ENCODE measurements at regions not wholly inside any gene's neighbourhood (a gene's known extent, or its start where the extent isn't known, plus 50 kb on each side); places are given as distances from the start of the nearest gene placed in this dataset.

DNA sequence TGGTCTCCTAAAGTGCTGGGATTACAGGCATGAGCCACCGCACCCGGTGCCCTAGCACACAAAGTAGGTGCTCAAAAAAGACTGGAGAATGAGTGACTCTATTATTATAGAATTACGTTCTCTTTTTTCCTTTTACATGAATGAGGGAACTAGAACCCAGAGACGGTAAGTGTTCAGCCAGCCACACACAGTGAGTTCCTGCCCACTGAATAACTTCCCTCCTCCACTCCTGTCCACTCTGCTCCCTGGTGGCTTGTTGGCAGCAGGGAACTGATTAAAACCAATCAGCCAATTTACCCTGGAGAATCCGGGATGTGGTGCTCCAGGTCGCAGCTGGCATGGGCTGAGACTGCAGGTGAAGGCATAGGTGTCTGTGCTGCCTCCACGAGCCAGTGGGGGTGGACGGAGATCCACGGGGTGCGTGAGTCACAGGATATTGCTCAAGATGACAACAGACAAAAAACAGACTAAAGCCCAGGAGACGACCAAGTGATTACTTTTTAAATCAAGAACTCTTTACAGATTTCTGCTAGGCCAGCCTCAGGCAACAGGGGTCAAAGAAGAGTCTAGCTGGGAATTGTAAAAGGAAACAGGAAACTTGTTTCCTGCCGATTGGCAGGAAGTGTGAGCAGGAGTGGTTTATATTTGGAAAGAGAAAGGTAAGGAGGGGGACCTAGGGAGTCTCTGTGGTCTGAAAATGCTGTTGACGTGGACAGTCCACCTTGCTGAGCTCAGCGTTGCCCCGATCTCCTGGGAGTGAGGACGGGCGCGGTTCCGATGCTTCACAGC, 95.2 kb upstream of the TP53I11 start:
- Histone ChIP-seq H3K4me3 (ENCODE audit: low read length) (no peak overlapping the region), H3K4me1 (ENCODE audit: control insufficient read depth, low read length) (peaks cover 17% of the 10 kb centered on the region), H3K27ac (ENCODE audit: low read depth, low read length) (no peak overlapping the region), H3K9me2 (replicated peaks; ENCODE audit: control insufficient read depth, low read length) (no peaks in the 10 kb centered on the region), H3K36me3 (ENCODE audit: control insufficient read depth, low read length) (no peaks in the 10 kb centered on the region), H3K79me2 (ENCODE audit: control insufficient read depth, low read length) (no peaks in the 10 kb centered on the region), H3K4me2 (ENCODE audit: low read length) (no peak overlapping the region), H3K27me3 (ENCODE audit: control insufficient read depth, low read length) (no peaks in the 10 kb centered on the region; the same call in 1 of the 2 replicates), H3K9me3 (ENCODE audit: control insufficient read depth, insufficient read depth, low read length) (no peaks in the 10 kb centered on the region), H4K20me1 (ENCODE audit: control insufficient read depth, insufficient read depth, low read depth, low read length) (no peaks in the 10 kb centered on the region), H3F3A (ENCODE audit: control insufficient read depth, insufficient read depth) (no peaks in the 10 kb centered on the region)
- no peak for TF ChIP-seq EZH2phosphoT487 (IDR thresholded peaks at IDR 0.05; ENCODE audit: borderline replicate concordance, low read length)
- TF ChIP-seq, protein P1, sequence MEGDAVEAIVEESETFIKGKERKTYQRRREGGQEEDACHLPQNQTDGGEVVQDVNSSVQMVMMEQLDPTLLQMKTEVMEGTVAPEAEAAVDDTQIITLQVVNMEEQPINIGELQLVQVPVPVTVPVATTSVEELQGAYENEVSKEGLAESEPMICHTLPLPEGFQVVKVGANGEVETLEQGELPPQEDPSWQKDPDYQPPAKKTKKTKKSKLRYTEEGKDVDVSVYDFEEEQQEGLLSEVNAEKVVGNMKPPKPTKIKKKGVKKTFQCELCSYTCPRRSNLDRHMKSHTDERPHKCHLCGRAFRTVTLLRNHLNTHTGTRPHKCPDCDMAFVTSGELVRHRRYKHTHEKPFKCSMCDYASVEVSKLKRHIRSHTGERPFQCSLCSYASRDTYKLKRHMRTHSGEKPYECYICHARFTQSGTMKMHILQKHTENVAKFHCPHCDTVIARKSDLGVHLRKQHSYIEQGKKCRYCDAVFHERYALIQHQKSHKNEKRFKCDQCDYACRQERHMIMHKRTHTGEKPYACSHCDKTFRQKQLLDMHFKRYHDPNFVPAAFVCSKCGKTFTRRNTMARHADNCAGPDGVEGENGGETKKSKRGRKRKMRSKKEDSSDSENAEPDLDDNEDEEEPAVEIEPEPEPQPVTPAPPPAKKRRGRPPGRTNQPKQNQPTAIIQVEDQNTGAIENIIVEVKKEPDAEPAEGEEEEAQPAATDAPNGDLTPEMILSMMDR (IDR thresholded peaks at IDR 0.05; ENCODE audit: low read depth, low read length, poor library complexity, severe bottlenecking), result no peak

DNA sequence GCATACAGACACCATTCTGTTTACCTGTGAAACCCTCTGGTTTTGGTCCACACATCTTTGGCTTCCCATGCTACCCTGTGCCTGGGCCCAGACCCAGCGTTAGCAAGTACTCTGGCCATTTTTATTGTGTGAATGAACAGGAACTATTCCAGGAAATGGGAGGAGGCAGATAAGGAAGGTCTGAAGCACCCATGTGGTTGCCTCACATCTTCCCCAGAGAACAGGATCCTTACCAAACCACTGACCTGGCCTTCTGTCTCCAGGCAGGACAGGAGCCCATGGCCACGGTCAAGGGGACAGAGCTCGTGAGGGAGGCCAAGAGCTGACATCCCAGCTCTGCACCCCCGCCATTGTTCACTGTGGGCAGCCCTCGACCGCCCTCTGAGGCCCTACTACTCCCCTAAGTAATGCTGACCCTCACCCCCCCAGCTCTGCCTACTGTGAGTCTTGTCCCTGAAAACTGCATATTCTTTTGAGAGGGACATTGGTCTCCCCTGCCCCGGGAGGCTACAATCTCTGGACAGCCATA, 97.7 kb upstream of the TP53I11 start:
- H3K27ac ChIP-seq (ENCODE audit: low read depth, low read length), result no peak overlapping the region
- H3K36me3 ChIP-seq (ENCODE audit: control insufficient read depth, low read length), result no peaks in the 10 kb centered on the region
- no peaks in the 10 kb centered on the region for H3K79me2 ChIP-seq (ENCODE audit: control insufficient read depth, low read length)
- peaks cover 17% of the 10 kb centered on the region for H3K4me1 ChIP-seq (ENCODE audit: control insufficient read depth, low read length)
- H3F3A ChIP-seq (ENCODE audit: control insufficient read depth, insufficient read depth), result no peaks in the 10 kb centered on the region
- TF ChIP-seq EZH2phosphoT487 (IDR thresholded peaks at IDR 0.05; ENCODE audit: borderline replicate concordance, low read length), result no peak
- TF ChIP-seq, protein P1 (IDR thresholded peaks at IDR 0.05; ENCODE audit: low read depth, low read length, poor library complexity, severe bottlenecking), result no peak
- H4K20me1 ChIP-seq (ENCODE audit: control insufficient read depth, insufficient read depth, low read depth, low read length), result no peaks in the 10 kb centered on the region
- H3K9me2 ChIP-seq (replicated peaks; ENCODE audit: control insufficient read depth, low read length), result no peaks in the 10 kb centered on the region
- H3K9me3 ChIP-seq (ENCODE audit: control insufficient read depth, insufficient read depth, low read length), result no peaks in the 10 kb centered on the region
- H3K4me2 ChIP-seq (ENCODE audit: low read length), result no peak overlapping the region
- no peaks in the 10 kb centered on the region for H3K27me3 ChIP-seq (ENCODE audit: control insufficient read depth, low read length)
- H3K4me3 ChIP-seq (ENCODE audit: low read length), result no peak overlapping the region

DNA sequence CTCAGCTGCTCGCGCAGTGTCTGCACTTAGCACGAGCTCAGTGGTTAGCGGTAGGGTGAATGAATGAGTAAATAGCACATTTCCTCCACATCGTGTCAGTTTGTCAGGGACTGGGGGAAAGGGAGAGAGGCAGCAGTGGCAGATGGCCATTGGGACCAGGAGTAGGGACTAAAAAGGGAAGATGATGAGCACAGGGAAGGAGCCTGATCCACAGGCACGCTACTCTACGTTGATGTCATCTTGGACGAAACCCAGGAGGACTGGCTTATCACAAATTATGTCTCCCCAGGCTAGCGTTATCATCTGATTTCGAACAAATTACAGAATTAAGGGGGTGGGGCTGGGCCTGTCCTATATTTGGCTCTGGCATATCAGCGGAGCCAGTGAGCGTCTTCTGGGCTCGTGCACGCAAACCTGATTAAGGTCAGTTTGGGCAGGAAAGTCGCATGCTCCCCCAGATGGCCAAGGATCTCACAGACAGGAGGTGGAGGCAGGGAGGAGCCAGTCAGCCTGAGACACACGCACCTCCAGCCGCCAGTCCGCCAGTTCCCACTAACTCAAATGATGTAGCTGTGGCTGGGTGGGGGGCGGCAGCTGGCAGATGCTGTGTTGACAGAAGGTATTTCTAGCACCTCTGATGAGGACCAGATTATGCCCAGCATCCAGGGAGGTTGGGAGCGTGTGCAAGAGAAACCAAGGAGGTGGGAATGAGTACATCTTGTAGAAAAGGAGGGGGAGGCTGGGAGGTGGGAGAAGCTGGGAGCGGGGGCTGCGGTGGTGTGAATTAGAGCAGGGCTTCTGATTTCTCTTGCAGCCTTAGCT, 97.4 kb upstream of the PRDM11 start:
- Histone ChIP-seq H3K36me3 (ENCODE audit: control insufficient read depth, low read length) (no peaks in the 10 kb centered on the region), H3K27ac (ENCODE audit: low read depth, low read length) (no peak overlapping the region), H3K4me3 (ENCODE audit: low read length) (no peak overlapping the region), H4K20me1 (ENCODE audit: control insufficient read depth, insufficient read depth, low read depth, low read length) (no peaks in the 10 kb centered on the region), H3K79me2 (ENCODE audit: control insufficient read depth, low read length) (no peaks in the 10 kb centered on the region), H3K4me1 (ENCODE audit: control insufficient read depth, low read length) (peaks cover 24% of the 10 kb centered on the region), H3K4me2 (ENCODE audit: low read length) (no peak overlapping the region), H3K27me3 (ENCODE audit: control insufficient read depth, low read length) (no peaks in the 10 kb centered on the region), H3F3A (ENCODE audit: control insufficient read depth, insufficient read depth) (no peaks in the 10 kb centered on the region), H3K9me3 (ENCODE audit: control insufficient read depth, insufficient read depth, low read length) (no peaks in the 10 kb centered on the region), H3K9me2 (replicated peaks; ENCODE audit: control insufficient read depth, low read length) (no peaks in the 10 kb centered on the region)
- TF ChIP-seq, protein P1 (IDR thresholded peaks at IDR 0.05; ENCODE audit: low read depth, low read length, poor library complexity, severe bottlenecking), result no peak
- no peak for TF ChIP-seq EZH2phosphoT487 (IDR thresholded peaks at IDR 0.05; ENCODE audit: borderline replicate concordance, low read length)

Measured in DOHH2 (cell line).